ENCODE measurements at regions not wholly inside any gene's neighbourhood (a gene's known extent, or its start where the extent isn't known, plus 50 kb on each side); places are given as distances from the start of the nearest gene placed in this dataset.
"Not testable (repeated sequence)": the region's sequence is repeated elsewhere in the genome, so short reads cannot be mapped to it uniquely, and the experiment has no call there.

DNA sequence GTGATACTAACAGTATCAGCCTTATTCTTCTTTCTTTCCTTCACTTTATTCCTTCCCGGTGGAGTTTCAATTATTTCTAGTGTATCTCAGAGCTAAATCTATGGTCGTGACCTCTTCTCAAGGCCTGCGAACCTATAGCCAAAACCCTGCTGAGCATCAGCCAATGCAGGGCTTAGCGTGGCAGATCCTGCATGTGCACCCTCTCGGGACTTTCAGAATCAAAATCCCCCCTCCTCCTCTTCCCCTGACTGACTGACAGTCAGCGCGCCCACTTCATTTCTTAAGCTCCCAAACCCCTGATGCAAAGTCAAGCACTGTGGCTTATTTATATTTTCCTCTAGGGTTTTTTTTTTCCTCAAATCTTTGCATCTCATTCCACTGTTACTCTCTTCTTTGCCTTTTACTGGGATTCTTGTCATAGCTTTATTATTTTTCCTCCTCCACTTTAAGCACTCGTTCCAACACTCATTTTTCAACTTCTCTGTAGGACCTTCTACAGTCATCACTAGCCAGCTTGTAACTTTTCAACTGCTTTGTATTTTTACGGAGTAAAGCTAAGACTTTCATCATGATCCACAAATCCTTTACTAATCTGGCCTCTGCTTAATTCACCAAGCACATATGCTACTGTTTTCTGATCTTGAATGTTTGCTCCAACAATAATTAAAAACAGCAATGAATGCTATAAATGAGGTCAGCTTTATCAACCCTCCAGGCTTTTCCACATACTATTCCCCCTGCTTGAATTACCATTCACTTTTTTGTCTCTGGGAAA, 896.5 kb upstream of the PIK3C3 start:
- 95% methylated on average over 8 of the region's 9 CpGs for WGBS (ENCODE audit: insufficient coverage)
- H3K4me3 ChIP-seq (ENCODE audit: control insufficient read depth in 1 of 7, extremely low read depth in 1 of 7, insufficient read depth in 4 of 7, low read depth in 2 of 7, low read length in 6 of 7), result no peak overlapping the region
- DNase-seq, result no peak
- ChIA-PET CTCF (no interaction called here), POLR2A (no interaction called here)
- no peak overlapping the region for H3K27ac ChIP-seq (ENCODE audit: insufficient read depth in 1 of 2, low read depth in 1 of 2, low read length in 2 of 2, poor library complexity in 1 of 2, severe bottlenecking in 2 of 2)
- no peaks in the 10 kb centered on the region for H3K27me3 ChIP-seq (replicated peaks in 2 of 5; ENCODE audit: control insufficient read depth in 4 of 5, insufficient read depth in 5 of 5, low read length in 4 of 5)
- H3K4me1 ChIP-seq (ENCODE audit: control extremely low read depth in 1 of 4, control insufficient read depth in 4 of 4, insufficient read depth in 4 of 4, low read length in 3 of 4), result no peaks in the 10 kb centered on the region
- no peaks in the 10 kb centered on the region for H3K9me3 ChIP-seq (ENCODE audit: control extremely low read depth in 1 of 5, control insufficient read depth in 4 of 5, insufficient read depth in 2 of 5, low read depth in 1 of 5, low read length in 4 of 5)
- no peaks in the 10 kb centered on the region for H3K36me3 ChIP-seq (ENCODE audit: control insufficient read depth in 4 of 4, insufficient read depth in 4 of 4, low read length in 3 of 4)

DNA sequence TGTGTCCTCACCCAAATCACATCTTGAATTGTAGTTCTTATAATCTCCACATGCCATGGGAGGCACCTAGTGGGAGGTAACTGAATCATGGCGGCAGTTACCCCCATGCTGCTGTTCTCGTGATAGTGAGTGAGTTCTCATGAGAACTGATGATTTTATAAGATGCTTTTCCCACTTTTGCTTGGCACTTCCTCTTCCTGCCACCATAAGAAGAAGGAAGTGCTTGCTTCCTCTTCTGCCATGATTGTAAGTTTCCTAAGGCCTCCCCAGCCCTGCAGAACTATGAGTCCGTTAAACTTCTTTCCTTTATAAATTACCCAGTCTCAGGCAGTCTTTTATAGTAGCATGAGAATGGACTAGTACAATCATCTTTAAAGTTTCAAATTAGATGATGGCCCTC, 902.4 kb upstream of the PIK3C3 start:
- Histone ChIP-seq H3K36me3 (ENCODE audit: control insufficient read depth in 4 of 4, insufficient read depth in 4 of 4, low read length in 3 of 4) (no peaks in the 10 kb centered on the region), H3K27ac (ENCODE audit: insufficient read depth in 1 of 2, low read depth in 1 of 2, low read length in 2 of 2, poor library complexity in 1 of 2, severe bottlenecking in 2 of 2) (no peak overlapping the region), H3K9me3 (ENCODE audit: control extremely low read depth in 1 of 5, control insufficient read depth in 4 of 5, insufficient read depth in 2 of 5, low read depth in 1 of 5, low read length in 4 of 5) (no peaks in the 10 kb centered on the region), H3K4me3 (ENCODE audit: control insufficient read depth in 1 of 7, extremely low read depth in 1 of 7, insufficient read depth in 4 of 7, low read depth in 2 of 7, low read length in 6 of 7) (no peak overlapping the region), H3K4me1 (ENCODE audit: control extremely low read depth in 1 of 4, control insufficient read depth in 4 of 4, insufficient read depth in 4 of 4, low read length in 3 of 4) (no peaks in the 10 kb centered on the region), H3K27me3 (replicated peaks in 2 of 5; ENCODE audit: control insufficient read depth in 4 of 5, insufficient read depth in 5 of 5, low read length in 4 of 5) (no peaks in the 10 kb centered on the region)
- no peak for DNase-seq
- WGBS (ENCODE audit: insufficient coverage), result no CpG with 5 or more reads among the region's 3 CpGs
- ChIA-PET POLR2A (no interaction called here), CTCF (no interaction called here)

DNA sequence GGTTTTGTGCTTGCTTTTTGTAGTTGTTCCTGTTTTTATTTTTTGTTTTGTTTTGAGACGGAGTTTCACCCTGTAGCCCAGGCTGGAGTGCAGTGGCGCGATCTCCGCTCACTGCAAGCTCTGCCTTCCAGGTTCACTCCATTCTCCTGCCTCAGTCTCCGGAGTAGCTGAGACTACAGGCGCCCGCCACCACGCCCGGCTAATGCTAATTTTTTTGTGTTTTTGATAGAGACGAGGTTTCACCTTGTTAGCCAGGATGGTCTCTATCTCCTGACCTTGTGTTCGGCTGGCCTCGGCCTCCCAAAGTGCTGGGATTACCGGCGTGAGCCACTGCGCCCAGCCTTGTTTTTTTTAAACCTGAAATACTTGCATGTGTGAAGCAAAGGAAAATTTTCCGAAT, 908.8 kb upstream of the PIK3C3 start:
- DNase-seq; H3K9me3 ChIP-seq (ENCODE audit: control extremely low read depth in 1 of 5, control insufficient read depth in 4 of 5, insufficient read depth in 2 of 5, low read depth in 1 of 5, low read length in 4 of 5); H3K36me3 ChIP-seq (ENCODE audit: control insufficient read depth in 4 of 4, insufficient read depth in 4 of 4, low read length in 3 of 4); H3K27me3 ChIP-seq (replicated peaks in 2 of 5; ENCODE audit: control insufficient read depth in 4 of 5, insufficient read depth in 5 of 5, low read length in 4 of 5); POLR2A ChIA-PET; H3K4me3 ChIP-seq (ENCODE audit: control insufficient read depth in 1 of 7, extremely low read depth in 1 of 7, insufficient read depth in 4 of 7, low read depth in 2 of 7, low read length in 6 of 7); H3K27ac ChIP-seq (ENCODE audit: insufficient read depth in 1 of 2, low read depth in 1 of 2, low read length in 2 of 2, poor library complexity in 1 of 2, severe bottlenecking in 2 of 2); CTCF ChIA-PET; H3K4me1 ChIP-seq (ENCODE audit: control extremely low read depth in 1 of 4, control insufficient read depth in 4 of 4, insufficient read depth in 4 of 4, low read length in 3 of 4): not testable (repeated sequence)
- WGBS (ENCODE audit: insufficient coverage), result 99% methylated on average over 15 of the region's 16 CpGs

DNA sequence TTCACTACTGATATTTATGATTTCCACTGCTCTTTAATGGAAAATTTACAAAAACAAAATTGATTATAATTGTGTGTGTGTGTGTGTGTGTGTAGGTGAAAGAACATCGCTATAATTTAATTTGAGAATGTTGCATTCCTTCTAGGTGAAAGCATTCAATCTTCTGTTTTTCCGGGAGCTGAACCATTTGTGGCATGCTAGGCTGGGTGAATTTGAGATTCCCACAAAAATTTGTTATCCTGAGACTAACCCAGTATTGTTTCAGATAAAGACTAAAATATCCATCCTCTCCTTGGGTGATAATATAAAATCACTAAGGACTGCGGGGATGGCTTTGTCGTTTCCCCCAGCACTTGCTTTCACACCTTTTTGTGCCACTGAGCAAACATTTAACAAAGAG, 911.2 kb upstream of the PIK3C3 start:
- H3K36me3 ChIP-seq (ENCODE audit: control insufficient read depth in 4 of 4, insufficient read depth in 4 of 4, low read length in 3 of 4), result no peaks in the 10 kb centered on the region
- H3K9me3 ChIP-seq (ENCODE audit: control extremely low read depth in 1 of 5, control insufficient read depth in 4 of 5, insufficient read depth in 2 of 5, low read depth in 1 of 5, low read length in 4 of 5), result no peaks in the 10 kb centered on the region
- no peaks in the 10 kb centered on the region for H3K4me1 ChIP-seq (ENCODE audit: control extremely low read depth in 1 of 4, control insufficient read depth in 4 of 4, insufficient read depth in 4 of 4, low read length in 3 of 4)
- WGBS (ENCODE audit: insufficient coverage), result 96% methylated on average over 4 of the region's 4 CpGs
- H3K4me3 ChIP-seq (ENCODE audit: control insufficient read depth in 1 of 7, extremely low read depth in 1 of 7, insufficient read depth in 4 of 7, low read depth in 2 of 7, low read length in 6 of 7), result no peak overlapping the region
- no peak overlapping the region for H3K27ac ChIP-seq (ENCODE audit: insufficient read depth in 1 of 2, low read depth in 1 of 2, low read length in 2 of 2, poor library complexity in 1 of 2, severe bottlenecking in 2 of 2)
- POLR2A ChIA-PET, result no interaction called here
- DNase-seq, result no peak
- H3K27me3 ChIP-seq (replicated peaks in 2 of 5; ENCODE audit: control insufficient read depth in 4 of 5, insufficient read depth in 5 of 5, low read length in 4 of 5), result no peaks in the 10 kb centered on the region
- CTCF ChIA-PET, result no interaction called here

DNA sequence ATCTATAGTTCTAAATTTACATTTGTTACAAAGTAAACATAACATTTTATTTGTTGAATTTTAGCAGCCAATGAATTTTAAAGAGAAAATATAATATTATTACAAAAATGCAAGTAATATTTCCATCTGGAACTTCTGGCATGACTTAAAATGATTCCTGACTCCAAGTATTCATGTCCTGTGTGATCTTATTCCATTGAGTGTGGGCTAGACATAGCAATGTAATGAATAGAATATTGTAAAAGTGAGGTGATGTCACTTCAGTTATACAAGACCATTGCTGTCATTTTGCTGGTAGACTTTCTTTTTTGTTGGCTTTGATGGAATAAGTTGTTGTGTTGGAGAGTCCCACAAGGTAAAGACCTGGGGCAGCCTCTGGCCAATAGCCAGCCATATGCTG, 912.2 kb upstream of the PIK3C3 start:
- Histone ChIP-seq H3K27ac (ENCODE audit: insufficient read depth in 1 of 2, low read depth in 1 of 2, low read length in 2 of 2, poor library complexity in 1 of 2, severe bottlenecking in 2 of 2) (no peak overlapping the region), H3K4me3 (ENCODE audit: control insufficient read depth in 1 of 7, extremely low read depth in 1 of 7, insufficient read depth in 4 of 7, low read depth in 2 of 7, low read length in 6 of 7) (no peak overlapping the region), H3K27me3 (replicated peaks in 2 of 5; ENCODE audit: control insufficient read depth in 4 of 5, insufficient read depth in 5 of 5, low read length in 4 of 5) (no peaks in the 10 kb centered on the region), H3K4me1 (ENCODE audit: control extremely low read depth in 1 of 4, control insufficient read depth in 4 of 4, insufficient read depth in 4 of 4, low read length in 3 of 4) (no peaks in the 10 kb centered on the region), H3K9me3 (ENCODE audit: control extremely low read depth in 1 of 5, control insufficient read depth in 4 of 5, insufficient read depth in 2 of 5, low read depth in 1 of 5, low read length in 4 of 5) (no peaks in the 10 kb centered on the region), H3K36me3 (ENCODE audit: control insufficient read depth in 4 of 4, insufficient read depth in 4 of 4, low read length in 3 of 4) (no peaks in the 10 kb centered on the region)
- POLR2A ChIA-PET, result no interaction called here
- CTCF ChIA-PET, result no interaction called here
- no peak for DNase-seq

DNA sequence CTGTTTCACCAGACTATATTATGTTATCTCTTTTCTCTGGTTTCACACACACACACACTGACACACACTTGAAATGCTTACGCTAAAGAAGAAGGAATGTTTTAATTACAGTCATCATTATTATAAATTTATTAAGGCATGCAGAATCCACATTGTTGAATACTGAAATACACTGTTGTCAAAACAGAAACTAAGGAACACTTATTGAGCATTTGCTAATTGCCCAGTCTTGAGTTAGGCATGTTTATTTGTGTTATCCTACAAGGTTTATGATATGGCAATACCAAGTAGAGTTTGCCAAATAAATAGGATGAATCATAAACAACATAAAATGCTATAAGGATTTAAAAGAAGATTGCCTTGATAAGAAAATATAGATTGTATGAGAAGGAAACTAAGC, 917.0 kb upstream of the PIK3C3 start:
- no peaks in the 10 kb centered on the region for H3K9me3 ChIP-seq (ENCODE audit: control extremely low read depth in 1 of 5, control insufficient read depth in 4 of 5, insufficient read depth in 2 of 5, low read depth in 1 of 5, low read length in 4 of 5)
- ChIA-PET CTCF (no interaction called here), POLR2A (no interaction called here)
- H3K27me3 ChIP-seq (replicated peaks in 2 of 5; ENCODE audit: control insufficient read depth in 4 of 5, insufficient read depth in 5 of 5, low read length in 4 of 5), result no peaks in the 10 kb centered on the region
- no CpG with 5 or more reads among the region's 1 CpG for WGBS (ENCODE audit: insufficient coverage)
- DNase-seq, result no peak
- H3K36me3 ChIP-seq (ENCODE audit: control insufficient read depth in 4 of 4, insufficient read depth in 4 of 4, low read length in 3 of 4), result no peaks in the 10 kb centered on the region
- H3K4me3 ChIP-seq (ENCODE audit: control insufficient read depth in 1 of 7, extremely low read depth in 1 of 7, insufficient read depth in 4 of 7, low read depth in 2 of 7, low read length in 6 of 7), result no peak overlapping the region
- no peak overlapping the region for H3K27ac ChIP-seq (ENCODE audit: insufficient read depth in 1 of 2, low read depth in 1 of 2, low read length in 2 of 2, poor library complexity in 1 of 2, severe bottlenecking in 2 of 2)
- no peaks in the 10 kb centered on the region for H3K4me1 ChIP-seq (ENCODE audit: control extremely low read depth in 1 of 4, control insufficient read depth in 4 of 4, insufficient read depth in 4 of 4, low read length in 3 of 4)

DNA sequence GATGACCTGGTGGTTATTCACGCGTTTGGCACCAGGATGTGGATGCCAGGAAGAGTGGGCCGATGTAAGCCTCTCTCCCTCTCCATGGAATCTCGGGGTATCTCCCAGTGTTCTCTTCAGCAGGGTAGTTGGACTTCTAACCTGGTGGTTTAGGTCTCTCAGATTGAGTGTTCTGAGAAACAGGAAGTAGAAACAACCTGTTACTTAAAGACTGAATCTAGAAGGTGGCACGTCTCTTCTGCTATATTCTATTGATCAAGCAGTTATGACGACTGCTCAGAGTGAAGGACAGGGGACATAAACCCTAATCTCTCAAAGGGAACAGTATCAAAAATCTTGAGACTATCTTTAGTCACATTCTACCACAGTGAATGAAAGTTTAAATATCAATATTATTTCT, 918.7 kb upstream of the PIK3C3 start:
- H3K4me3 ChIP-seq (ENCODE audit: control insufficient read depth in 1 of 7, extremely low read depth in 1 of 7, insufficient read depth in 4 of 7, low read depth in 2 of 7, low read length in 6 of 7), result no peak overlapping the region
- DNase-seq, result no peak
- CTCF ChIA-PET, result no interaction called here
- H3K36me3 ChIP-seq (ENCODE audit: control insufficient read depth in 4 of 4, insufficient read depth in 4 of 4, low read length in 3 of 4), result no peaks in the 10 kb centered on the region
- no peaks in the 10 kb centered on the region for H3K4me1 ChIP-seq (ENCODE audit: control extremely low read depth in 1 of 4, control insufficient read depth in 4 of 4, insufficient read depth in 4 of 4, low read length in 3 of 4)
- H3K9me3 ChIP-seq (ENCODE audit: control extremely low read depth in 1 of 5, control insufficient read depth in 4 of 5, insufficient read depth in 2 of 5, low read depth in 1 of 5, low read length in 4 of 5), result no peaks in the 10 kb centered on the region
- H3K27ac ChIP-seq (ENCODE audit: insufficient read depth in 1 of 2, low read depth in 1 of 2, low read length in 2 of 2, poor library complexity in 1 of 2, severe bottlenecking in 2 of 2), result no peak overlapping the region
- WGBS (ENCODE audit: insufficient coverage), result 96% methylated on average over 6 of the region's 6 CpGs
- POLR2A ChIA-PET, result no interaction called here
- H3K27me3 ChIP-seq (replicated peaks in 2 of 5; ENCODE audit: control insufficient read depth in 4 of 5, insufficient read depth in 5 of 5, low read length in 4 of 5), result no peaks in the 10 kb centered on the region
